ENCODE measurements at regions not wholly inside any gene's neighbourhood (a gene's known extent, or its start where the extent isn't known, plus 50 kb on each side); places are given as distances from the start of the nearest gene placed in this dataset.
"Not testable (repeated sequence)": the region's sequence is repeated elsewhere in the genome, so short reads cannot be mapped to it uniquely, and the experiment has no call there.

DNA sequence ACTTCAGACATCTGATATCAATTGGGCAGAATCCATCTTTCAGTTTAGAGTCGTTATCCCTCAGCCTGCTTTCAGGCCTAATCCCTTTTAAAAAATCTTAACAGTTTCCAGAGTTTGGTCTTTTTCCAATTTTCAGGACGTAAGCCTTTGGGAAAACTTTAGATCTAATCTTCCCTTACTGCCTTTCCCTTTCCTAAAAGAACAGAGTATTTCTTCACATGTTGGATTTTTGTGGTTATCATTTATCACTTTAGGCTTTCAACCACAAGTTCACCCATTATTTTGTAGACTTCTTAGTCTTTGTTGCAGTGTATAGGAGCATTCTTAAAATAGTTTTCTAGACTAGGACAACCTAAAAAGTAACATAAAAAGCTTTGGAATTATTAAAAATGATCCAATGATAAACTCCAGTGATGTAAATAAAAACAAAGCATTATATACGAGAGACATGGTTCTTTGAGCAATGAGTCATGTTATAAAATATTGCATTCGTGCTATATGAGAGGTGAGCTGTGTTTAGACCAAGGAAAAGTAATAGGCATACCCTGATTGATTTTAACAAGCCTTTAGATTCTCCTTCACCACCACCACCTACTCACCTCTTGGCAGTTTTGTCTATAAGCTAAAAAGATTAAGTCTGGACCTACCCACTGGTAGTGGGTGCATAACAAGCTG is 90.4 kb upstream of the MCHR2 start:
- no peak for DNase-seq

DNA sequence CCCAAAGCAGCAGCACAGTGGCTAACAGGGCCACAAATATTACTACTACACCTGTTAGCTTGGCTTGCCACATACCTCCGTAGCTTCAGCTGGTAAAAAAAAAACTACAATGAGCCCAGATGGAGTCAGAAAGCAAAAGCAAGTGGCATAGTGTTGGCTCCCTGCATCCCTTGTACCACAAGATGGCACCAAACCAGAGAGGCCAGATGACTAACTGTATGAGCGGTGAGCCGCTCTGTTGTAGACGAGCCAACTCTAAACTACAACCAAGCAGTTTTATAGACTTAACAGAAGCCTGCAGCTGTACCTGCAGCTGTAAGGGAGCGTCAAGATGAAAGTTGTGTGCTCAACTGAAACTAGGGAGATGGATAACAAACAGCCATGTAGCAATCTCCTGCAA is 84.5 kb upstream of the MCHR2 start:
- DNase-seq = no peak

DNA sequence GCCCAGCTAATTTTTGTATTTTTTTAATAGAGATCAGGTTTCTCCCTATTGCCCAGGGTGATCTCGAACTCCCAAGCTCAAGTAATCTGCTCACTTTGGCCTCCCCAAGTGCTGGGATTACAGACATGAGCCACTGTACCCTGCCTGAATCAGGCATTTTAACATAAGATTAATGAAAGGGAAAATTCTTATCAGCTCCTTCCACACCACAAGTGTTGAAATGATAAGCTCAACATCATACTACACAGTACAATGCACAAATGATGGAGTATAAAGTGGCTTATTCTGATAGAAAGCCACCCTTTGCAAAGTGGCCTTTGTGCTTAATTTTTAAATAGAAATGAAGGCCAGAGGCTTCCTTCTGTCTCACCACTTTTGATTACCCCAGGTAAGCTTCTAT is 71.3 kb upstream of the MCHR2 start:
- no peak for DNase-seq

DNA sequence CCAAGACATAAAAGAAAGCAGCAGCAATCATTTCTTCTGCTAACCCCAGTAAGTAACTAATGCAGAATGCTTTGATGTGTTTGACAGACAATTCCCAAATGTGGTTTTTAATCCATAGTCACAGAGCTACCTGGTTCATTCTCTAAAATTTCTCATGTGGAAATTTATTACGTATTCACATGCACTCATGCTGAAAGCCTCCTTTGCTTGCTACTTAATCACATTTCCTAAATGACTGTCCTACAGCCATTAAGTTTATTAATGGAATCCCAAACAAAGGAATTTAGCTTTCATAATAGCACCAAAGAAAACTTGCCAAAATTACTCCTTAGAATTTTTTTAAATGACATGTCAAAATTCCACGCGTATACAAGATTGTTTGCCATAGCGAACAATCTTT is 68.6 kb upstream of the MCHR2 start:
- DNase-seq = no peak

DNA sequence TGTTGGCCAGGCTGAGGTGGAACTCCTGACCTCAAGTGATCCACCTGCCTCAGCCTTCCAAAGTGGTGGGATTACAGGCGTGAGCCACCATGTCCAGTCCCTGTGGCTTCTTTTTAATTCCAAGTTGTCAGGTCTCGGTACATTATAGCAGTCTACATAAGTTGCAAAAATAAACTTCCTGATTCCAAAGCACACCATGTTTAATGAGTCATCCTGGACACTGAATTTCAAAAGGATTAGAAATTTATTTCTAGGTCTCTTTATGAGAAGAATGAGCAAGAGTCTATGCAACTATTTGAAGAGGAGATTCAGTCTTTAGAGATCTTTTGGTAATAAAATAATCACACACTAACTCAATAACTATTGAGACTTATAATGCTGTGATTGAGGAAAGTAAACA is 63.9 kb upstream of the MCHR2 start:
- DNase-seq = no peak

DNA sequence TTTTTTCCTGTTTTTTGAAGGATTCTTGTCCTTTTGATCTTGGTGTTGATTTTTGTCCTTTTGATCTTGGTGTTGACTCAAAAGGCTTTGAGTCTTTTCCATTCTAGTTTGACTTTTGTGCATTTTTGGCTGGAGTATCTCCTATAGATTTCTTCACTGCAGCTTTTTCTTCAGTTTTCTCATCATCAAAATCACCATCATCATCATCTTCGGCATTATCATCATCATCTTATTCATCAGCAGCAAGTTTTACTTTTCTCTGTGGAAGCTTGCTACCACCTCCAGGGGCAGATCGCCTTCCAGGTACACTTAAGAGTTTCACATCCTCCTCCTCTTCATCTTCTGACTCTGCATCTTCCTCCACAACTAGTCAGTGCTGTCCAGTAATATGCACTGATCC is 56.5 kb upstream of the MCHR2 start:
- DNase-seq = no peak

- not testable (repeated sequence) for DNase-seq
These were observed 49.9 kb upstream of the MCHR2 start for GRCh38 chr6:100043961-100044360.

All from DMS79 treated with DMSO at 0.1 percent for 48 hours (cell line).